GM12801 (cell line): ENCODE measurements at regions not wholly inside any gene's neighbourhood (a gene's known extent, or its start where the extent isn't known, plus 50 kb on each side); places are given as distances from the start of the nearest gene placed in this dataset.

Source experiments
- CTCF ChIP-seq: IDR thresholded peaks from one replicate; pipeline ENCODE4 v1.5.1; 2011; ENCODE audit warnings: control low read depth; ENCODE audit not compliant: insufficient read length; ENCODE audit errors: extremely low read depth

GRCh38 chr4:180106122-180106521, 2137.1 kb upstream of the TENM3 start:
- no peak for TF ChIP-seq CTCF

GRCh38 chr4:180106997-180107396, 2136.2 kb upstream of the TENM3 start:
- TF ChIP-seq CTCF: no peak

DNA sequence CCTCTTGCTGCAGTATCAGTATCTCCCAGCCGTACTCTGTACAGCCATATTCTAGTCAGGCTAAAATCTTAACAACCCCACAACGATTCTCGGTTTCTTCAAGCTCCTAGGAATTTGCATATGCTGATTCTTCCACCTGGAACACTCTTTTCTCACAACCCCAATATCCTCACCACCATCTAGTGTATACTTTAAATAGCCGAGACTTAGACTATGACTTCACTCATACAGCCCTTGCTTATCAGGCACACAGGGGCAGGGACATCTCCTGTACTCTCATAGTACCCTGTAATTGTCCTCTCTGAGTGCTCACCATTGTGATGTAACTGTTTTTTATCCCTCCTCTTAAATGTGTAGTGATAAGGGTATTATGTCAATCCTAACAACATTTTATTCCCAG, 2126.4 kb upstream of the TENM3 start:
- TF ChIP-seq CTCF: no peak

DNA sequence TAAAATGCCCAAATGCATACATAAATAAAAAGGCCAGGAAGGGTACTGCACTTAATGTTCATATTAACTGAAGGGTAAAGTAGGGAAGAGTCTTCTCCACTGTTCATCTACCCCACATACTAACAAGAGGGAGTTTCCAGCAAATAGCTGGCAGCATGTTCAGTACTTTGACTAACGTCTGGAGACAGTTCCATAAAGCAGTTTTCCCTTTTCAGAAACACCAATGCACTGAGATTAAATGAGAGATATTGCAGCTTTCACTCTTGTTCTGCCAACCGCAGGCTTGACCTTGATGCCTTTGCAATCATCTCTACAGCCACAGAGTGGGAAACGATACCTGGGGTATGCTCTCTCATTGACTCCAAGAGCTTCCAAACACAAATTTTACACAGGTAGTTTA, 2123.1 kb upstream of the TENM3 start:
- TF ChIP-seq CTCF: no peak

GRCh38 chr4:180134091-180134866, 2108.9 kb upstream of the TENM3 start:
- TF ChIP-seq CTCF: no peak

DNA sequence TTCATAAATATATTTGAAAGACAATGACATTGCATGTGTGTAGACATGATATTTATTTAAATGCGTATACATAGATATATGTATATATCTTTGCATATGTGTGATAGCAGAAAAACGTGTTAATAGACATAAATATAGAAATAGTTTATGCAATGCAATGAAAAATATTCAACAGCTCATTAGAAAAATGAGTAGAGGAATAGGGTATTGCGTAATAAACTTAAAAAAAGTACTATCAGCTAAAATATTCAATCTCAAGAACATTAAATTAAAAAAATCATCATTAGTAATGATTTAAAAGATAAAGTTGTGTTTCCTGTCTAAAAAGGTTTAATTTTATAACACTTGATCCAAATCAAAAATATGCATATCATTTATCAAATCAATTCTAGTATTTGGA, 2101.5 kb upstream of the TENM3 start:
- no peak for TF ChIP-seq CTCF

DNA sequence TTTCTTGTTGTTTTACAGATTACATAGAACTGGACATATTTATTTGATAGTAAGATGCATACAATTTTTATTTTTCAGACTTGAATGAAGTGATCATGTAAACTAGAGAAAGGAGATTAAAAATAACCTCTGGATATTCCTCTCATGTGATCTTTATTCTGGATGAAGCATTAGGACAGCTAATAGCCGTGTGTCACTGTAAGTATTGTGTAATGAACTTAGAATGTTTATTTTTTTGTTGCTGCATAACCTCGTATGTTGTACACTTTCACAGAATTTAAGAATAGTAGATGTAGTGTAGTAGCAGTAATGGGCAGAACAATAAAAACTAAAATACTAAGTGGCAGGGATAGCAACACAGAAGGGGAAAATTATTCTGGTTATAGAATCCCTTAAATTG, 2094.5 kb upstream of the TENM3 start:
- no peak for TF ChIP-seq CTCF
